ENCODE measurements at regions not wholly inside any gene's neighbourhood (a gene's known extent, or its start where the extent isn't known, plus 50 kb on each side); places are given as distances from the start of the nearest gene placed in this dataset.

DNA sequence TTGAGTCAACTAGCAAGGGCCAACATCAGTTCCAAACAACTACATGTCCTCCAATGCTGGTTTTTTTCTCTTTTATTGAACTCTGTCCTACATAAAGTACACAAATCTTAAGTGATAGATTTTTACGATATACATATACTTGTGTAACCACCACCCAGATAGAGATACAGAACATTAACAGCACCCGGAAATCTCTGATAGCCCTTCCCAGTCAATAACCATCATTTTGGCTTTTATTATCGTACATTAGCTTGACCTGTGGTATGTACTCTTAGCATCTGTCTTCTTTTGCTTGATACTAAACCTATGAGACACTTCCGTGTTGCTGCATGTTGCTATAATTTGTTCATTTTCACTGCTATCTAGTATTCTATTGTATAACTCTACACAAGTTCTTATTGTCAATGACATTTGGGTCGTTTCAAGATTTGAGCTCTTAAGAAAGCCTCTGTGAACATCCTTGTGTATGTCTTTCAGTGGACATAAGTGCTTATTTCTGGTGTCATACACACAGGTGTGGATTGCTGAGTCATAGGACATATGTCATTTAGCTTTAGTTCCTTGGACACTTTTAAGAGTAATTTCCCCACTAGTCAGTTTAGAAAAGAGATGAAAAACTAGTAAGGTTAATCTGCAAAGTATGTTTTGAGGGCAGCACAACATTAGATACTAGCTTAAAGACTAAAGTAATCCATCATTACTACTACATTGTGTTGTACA, 111.1 kb downstream of the PRLHR start:
- TF ChIP-seq, protein P1, sequence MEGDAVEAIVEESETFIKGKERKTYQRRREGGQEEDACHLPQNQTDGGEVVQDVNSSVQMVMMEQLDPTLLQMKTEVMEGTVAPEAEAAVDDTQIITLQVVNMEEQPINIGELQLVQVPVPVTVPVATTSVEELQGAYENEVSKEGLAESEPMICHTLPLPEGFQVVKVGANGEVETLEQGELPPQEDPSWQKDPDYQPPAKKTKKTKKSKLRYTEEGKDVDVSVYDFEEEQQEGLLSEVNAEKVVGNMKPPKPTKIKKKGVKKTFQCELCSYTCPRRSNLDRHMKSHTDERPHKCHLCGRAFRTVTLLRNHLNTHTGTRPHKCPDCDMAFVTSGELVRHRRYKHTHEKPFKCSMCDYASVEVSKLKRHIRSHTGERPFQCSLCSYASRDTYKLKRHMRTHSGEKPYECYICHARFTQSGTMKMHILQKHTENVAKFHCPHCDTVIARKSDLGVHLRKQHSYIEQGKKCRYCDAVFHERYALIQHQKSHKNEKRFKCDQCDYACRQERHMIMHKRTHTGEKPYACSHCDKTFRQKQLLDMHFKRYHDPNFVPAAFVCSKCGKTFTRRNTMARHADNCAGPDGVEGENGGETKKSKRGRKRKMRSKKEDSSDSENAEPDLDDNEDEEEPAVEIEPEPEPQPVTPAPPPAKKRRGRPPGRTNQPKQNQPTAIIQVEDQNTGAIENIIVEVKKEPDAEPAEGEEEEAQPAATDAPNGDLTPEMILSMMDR (IDR thresholded peaks at IDR 0.05; ENCODE audit: insufficient read depth, low read length, poor library complexity, severe bottlenecking): no peak
- TF ChIP-seq EZH2phosphoT487 (conservative IDR thresholded peaks at IDR 0.05; ENCODE audit: low read length): no peak
